Keratinocyte (primary cell): ENCODE measurements at regions not wholly inside any gene's neighbourhood (a gene's known extent, or its start where the extent isn't known, plus 50 kb on each side); places are given as distances from the start of the nearest gene placed in this dataset.

Experiments used
- DNase-seq: peaks from one replicate; pipeline ENCODE4 v3.0.0-alpha.2; 2011; ENCODE audit warnings: low read depth, missing footprints, low spot score
- FAIRE-seq: peaks from 2 replicates; lab custom pipeline; 2011; peaks lifted over from hg19 to GRCh38; lab: Jason Lieb, UNC
- H2AFZ ChIP-seq: 2 replicates; pipeline ENCODE4 v1.6.0; 2012; ENCODE audit warnings: low read length, control low read depth, inconsistent platforms; ENCODE audit not compliant: control insufficient read depth
- H3K27ac ChIP-seq: 2 replicates; pipeline ENCODE4 v1.5.1; 2011; ENCODE audit warnings: low read length; ENCODE audit not compliant: control insufficient read depth, insufficient read depth
- H3K27me3 ChIP-seq: 3 replicates; pipeline ENCODE4 v1.6.0; 2011; ENCODE audit warnings: low read length; ENCODE audit not compliant: control insufficient read depth, insufficient read depth; ENCODE audit errors: extremely low read depth
- H3K36me3 ChIP-seq, 2 experiments: 2 replicates in 1 of 2; 3 replicates in 1 of 2; pipeline ENCODE4 v1.5.1; 2011; ENCODE audit warnings: low read length in 2 of 2, mild to moderate bottlenecking in 1 of 2; ENCODE audit not compliant: control insufficient read depth in 2 of 2, insufficient read depth in 2 of 2; ENCODE audit errors: extremely low read depth in 1 of 2
- H3K4me1 ChIP-seq: 3 replicates; pipeline ENCODE4 v1.5.1; 2011; ENCODE audit warnings: low read length; ENCODE audit not compliant: control insufficient read depth, insufficient read depth; ENCODE audit errors: extremely low read depth
- H3K4me2 ChIP-seq: 3 replicates; pipeline ENCODE4 v1.6.0; 2011; ENCODE audit warnings: low read depth, low read length; ENCODE audit not compliant: control insufficient read depth, insufficient read depth; ENCODE audit errors: extremely low read depth
- H3K4me3 ChIP-seq, 3 experiments: fragments of 200-600 bp in 1 of 3; sonication (generic) in 1 of 3; 2 replicates in 2 of 3; 3 replicates in 1 of 3; pipeline ENCODE4 v1.5.1; 2011 to 2016; ENCODE audit warnings: low read length in 3 of 3, mild to moderate bottlenecking in 3 of 3, control low read depth in 2 of 3, inconsistent platforms in 1 of 3, low read depth in 1 of 3, mixed read lengths in 1 of 3, mixed run types in 1 of 3, moderate library complexity in 1 of 3; ENCODE audit not compliant: control insufficient read depth in 2 of 3, insufficient read depth in 2 of 3; ENCODE audit errors: extremely low read depth in 1 of 3
- H3K79me2 ChIP-seq: 2 replicates; pipeline ENCODE4 v1.6.0; 2012; ENCODE audit warnings: low read length; ENCODE audit not compliant: control insufficient read depth, insufficient read depth
- H3K9ac ChIP-seq: 3 replicates; pipeline ENCODE4 v1.6.0; 2011; ENCODE audit warnings: low read length; ENCODE audit not compliant: control insufficient read depth, insufficient read depth; ENCODE audit errors: extremely low read depth
- H3K9me1 ChIP-seq: 3 replicates; pipeline ENCODE4 v1.6.0; 2011; ENCODE audit warnings: low read length; ENCODE audit not compliant: control insufficient read depth, insufficient read depth; ENCODE audit errors: extremely low read depth
- H3K9me3 ChIP-seq: 2 replicates; pipeline ENCODE4 v1.5.1; 2012; ENCODE audit warnings: low read depth, low read length; ENCODE audit not compliant: control insufficient read depth
- H4K20me1 ChIP-seq: 3 replicates; pipeline ENCODE4 v1.6.0; 2011; ENCODE audit warnings: low read length; ENCODE audit not compliant: control insufficient read depth, insufficient read depth; ENCODE audit errors: extremely low read depth
- EZH2 ChIP-seq: IDR thresholded peaks from one replicate; pipeline ENCODE4 v1.6.1; 2012; ENCODE audit warnings: inconsistent platforms, mild to moderate bottlenecking, low read length, moderate library complexity
- dilution Hi-C: fragments of 300-500 bp; cut with MboI; formaldehyde crosslinking; loops from one replicate; pipeline ENCODE4 v1.7.0; 2020; ENCODE audit warnings: low sequenced_read_pairs; ENCODE audit not compliant: extremely low pct_ligation_motif_present
- TF ChIP-seq, protein P1 (sequence below), 3 experiments: IDR thresholded peaks in 1 of 3; conservative IDR thresholded peaks in 1 of 3; optimal IDR thresholded peaks in 1 of 3; 2 replicates in 2 of 3; 3 replicates in 1 of 3; pipeline versions ENCODE3 to v1.5.1; 2011; ENCODE audit warnings: low read length in 3 of 3, mild to moderate bottlenecking in 3 of 3, moderate library complexity in 2 of 3, control low read depth in 1 of 3, inconsistent platforms in 1 of 3; ENCODE audit not compliant: insufficient read depth in 2 of 3; ENCODE audit errors: extremely low read depth in 1 of 3

DNA sequence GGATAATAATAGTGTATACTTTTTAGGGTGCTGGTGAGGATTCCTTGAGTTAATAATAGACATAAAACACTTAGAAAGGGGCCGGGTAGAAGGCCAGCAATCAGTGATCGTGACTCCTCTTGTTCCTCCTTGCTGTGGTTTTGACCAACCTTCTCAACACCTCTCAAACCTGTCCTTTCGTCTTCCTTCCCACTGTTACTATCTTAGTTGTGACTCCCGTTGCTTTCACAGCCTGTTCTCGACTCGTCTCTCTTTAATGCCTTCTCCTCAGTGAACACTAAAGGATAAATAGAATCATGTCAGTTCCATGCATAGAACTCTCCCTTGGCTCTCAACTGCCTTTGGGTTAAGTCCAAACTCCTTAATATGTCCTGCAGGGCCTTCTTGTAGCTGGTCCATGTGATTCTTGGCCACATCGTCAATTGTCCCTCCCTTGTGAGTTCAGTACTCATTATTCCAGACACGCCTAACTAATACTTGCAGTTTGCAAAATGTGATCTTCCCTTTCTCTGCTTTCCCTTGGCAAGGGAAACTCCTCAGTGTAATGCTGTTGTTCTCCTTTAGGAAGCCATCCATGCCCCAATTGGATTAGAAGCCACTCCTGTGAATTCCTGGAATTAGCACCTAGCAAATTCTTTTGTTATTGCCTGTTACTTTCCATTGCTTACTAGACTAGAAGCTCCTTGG, 164.9 kb downstream of the UTRN start:
- Histone ChIP-seq H3K79me2 (no peaks in the 10 kb centered on the region), H3K4me3 (no peak overlapping the region), H2AFZ (no peak overlapping the region), H3K9me1 (no peaks in the 10 kb centered on the region), H4K20me1 (no peaks in the 10 kb centered on the region), H3K36me3 (peaks cover 0 to 3% of the 10 kb centered on the region in 2 experiments), H3K4me2 (no peak overlapping the region), H3K27me3 (no peaks in the 10 kb centered on the region), H3K4me1 (no peaks in the 10 kb centered on the region), H3K9me3 (no peaks in the 10 kb centered on the region), H3K27ac (no peak overlapping the region), H3K9ac (no peak overlapping the region)
- TF ChIP-seq, protein P1, sequence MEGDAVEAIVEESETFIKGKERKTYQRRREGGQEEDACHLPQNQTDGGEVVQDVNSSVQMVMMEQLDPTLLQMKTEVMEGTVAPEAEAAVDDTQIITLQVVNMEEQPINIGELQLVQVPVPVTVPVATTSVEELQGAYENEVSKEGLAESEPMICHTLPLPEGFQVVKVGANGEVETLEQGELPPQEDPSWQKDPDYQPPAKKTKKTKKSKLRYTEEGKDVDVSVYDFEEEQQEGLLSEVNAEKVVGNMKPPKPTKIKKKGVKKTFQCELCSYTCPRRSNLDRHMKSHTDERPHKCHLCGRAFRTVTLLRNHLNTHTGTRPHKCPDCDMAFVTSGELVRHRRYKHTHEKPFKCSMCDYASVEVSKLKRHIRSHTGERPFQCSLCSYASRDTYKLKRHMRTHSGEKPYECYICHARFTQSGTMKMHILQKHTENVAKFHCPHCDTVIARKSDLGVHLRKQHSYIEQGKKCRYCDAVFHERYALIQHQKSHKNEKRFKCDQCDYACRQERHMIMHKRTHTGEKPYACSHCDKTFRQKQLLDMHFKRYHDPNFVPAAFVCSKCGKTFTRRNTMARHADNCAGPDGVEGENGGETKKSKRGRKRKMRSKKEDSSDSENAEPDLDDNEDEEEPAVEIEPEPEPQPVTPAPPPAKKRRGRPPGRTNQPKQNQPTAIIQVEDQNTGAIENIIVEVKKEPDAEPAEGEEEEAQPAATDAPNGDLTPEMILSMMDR (optimal IDR thresholded peaks at IDR 0.05 in 1 of 3, IDR thresholded peaks at IDR 0.05 in 1 of 3, conservative IDR thresholded peaks at IDR 0.05 in 1 of 3; ENCODE audit: extremely low read depth in 1 of 3, insufficient read depth in 2 of 3, low read length in 3 of 3) = no peak
- no peak for TF ChIP-seq EZH2
- no peak for DNase-seq
- FAIRE-seq = no peak
- dilution Hi-C loops = no loop called here

DNA sequence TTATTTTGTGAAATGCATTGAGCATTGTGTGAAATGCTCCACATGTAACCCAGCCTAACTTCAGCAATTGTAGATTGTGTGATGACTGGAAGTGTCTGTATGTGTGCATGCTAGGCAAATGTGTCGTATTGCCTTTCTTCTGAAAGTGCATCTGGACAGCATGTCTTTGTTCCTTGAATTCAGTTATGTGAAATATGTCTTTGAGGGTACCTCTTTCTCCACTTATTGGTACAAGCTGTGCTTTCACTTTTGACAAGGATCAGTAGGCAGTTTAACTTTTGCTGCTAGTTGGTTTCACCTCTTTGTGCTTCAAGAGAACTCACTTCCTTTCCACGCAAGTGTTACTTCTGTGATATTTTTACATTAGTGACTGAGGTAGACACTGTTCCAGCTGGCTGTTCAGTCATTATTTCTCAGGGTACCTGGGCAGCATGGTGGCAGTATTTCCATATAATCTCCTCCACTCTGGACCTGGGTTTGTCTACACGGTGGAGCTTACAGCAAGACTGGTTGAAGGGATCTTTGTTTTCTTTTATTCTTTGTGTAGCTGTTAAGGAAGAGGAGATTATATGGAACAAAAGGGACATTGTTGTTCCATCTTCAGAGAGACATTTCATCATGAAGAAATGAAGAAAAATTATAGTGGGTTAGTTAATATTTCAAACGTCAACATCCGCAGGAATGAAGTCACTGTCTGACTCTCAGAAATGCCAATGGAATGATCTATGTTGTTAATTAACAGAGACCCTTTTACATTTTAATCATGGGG, 175.4 kb downstream of the UTRN start:
- H4K20me1 ChIP-seq = no peaks in the 10 kb centered on the region
- TF ChIP-seq, protein P1 (optimal IDR thresholded peaks at IDR 0.05 in 1 of 3, IDR thresholded peaks at IDR 0.05 in 1 of 3, conservative IDR thresholded peaks at IDR 0.05 in 1 of 3; ENCODE audit: extremely low read depth in 1 of 3, insufficient read depth in 2 of 3, low read length in 3 of 3) = no peak
- TF ChIP-seq EZH2 = no peak
- no peaks in the 10 kb centered on the region for H3K4me1 ChIP-seq
- no peaks in the 10 kb centered on the region for H3K9me1 ChIP-seq
- no peaks in the 10 kb centered on the region for H3K27me3 ChIP-seq
- H3K79me2 ChIP-seq = no peaks in the 10 kb centered on the region
- dilution Hi-C loops = no loop called here
- no peak overlapping the region for H3K27ac ChIP-seq
- H3K4me3 ChIP-seq = no peak overlapping the region
- H3K9me3 ChIP-seq = no peaks in the 10 kb centered on the region
- DNase-seq (no peak), FAIRE-seq (no peak)
- no peak overlapping the region for H3K4me2 ChIP-seq
- no peak overlapping the region for H2AFZ ChIP-seq
- H3K9ac ChIP-seq = no peak overlapping the region
- peaks cover 0 to 5% of the 10 kb centered on the region in 2 experiments for H3K36me3 ChIP-seq
